Neural progenitor cell (in vitro differentiated cells): ENCODE measurements at regions not wholly inside any gene's neighbourhood (a gene's known extent, or its start where the extent isn't known, plus 50 kb on each side); places are given as distances from the start of the nearest gene placed in this dataset.
A peak's percentile ranks its signal among the peaks of the same experiment; 100 is the strongest.
"Not testable (repeated sequence)": the region's sequence is repeated elsewhere in the genome, so short reads cannot be mapped to it uniquely, and the experiment has no call there.

Experiments
- DNase-seq: peaks from one replicate; pipeline ENCODE4 v3.0.0-alpha.2; 2016; ENCODE audit warnings: low spot score
- H2AFZ ChIP-seq: fragments of 200-600 bp; sonication (generic); replicated peaks from 2 replicates; pipeline ENCODE4 v1.6.1; 2016; ENCODE audit warnings: antibody characterized with exemption
- H3F3A ChIP-seq: fragments of 200-600 bp; sonication (generic); 2 replicates; pipeline ENCODE4 v1.6.1; 2016; ENCODE audit warnings: antibody characterized with exemption, low read depth
- H3K27ac ChIP-seq: fragments of 200-600 bp; sonication (generic); 2 replicates; pipeline ENCODE4 v1.5.1; 2016; ENCODE audit warnings: mild to moderate bottlenecking
- H3K27me3 ChIP-seq: fragments of 200-600 bp; sonication (generic); 2 replicates; pipeline ENCODE4 v1.6.1; 2016; ENCODE audit warnings: mild to moderate bottlenecking, moderate library complexity
- H3K36me3 ChIP-seq: fragments of 200-600 bp; sonication (generic); 2 replicates; pipeline ENCODE4 v1.5.1; 2016
- H3K4me1 ChIP-seq: fragments of 200-600 bp; sonication (generic); 2 replicates; pipeline ENCODE4 v1.6.1; 2016; ENCODE audit warnings: mixed run types
- H3K4me2 ChIP-seq: fragments of 200-600 bp; sonication (generic); 2 replicates; pipeline ENCODE4 v1.6.1; 2016
- H3K4me3 ChIP-seq: fragments of 200-600 bp; sonication (generic); 2 replicates; pipeline ENCODE4 v1.5.1; 2016
- H3K79me2 ChIP-seq: fragments of 200-600 bp; sonication (generic); 2 replicates; pipeline ENCODE4 v1.6.1; 2016; ENCODE audit warnings: low read depth
- H3K9ac ChIP-seq: fragments of 200-600 bp; sonication (generic); 2 replicates; pipeline ENCODE4 v1.6.1; 2016
- H3K9me3 ChIP-seq: fragments of 200-600 bp; sonication (generic); 2 replicates; pipeline ENCODE4 v1.5.1; 2016; ENCODE audit warnings: low read depth
- H4K20me1 ChIP-seq: fragments of 200-600 bp; sonication (generic); 2 replicates; pipeline ENCODE4 v1.6.1; 2016; ENCODE audit warnings: low read depth
- H3K27ac Mint-ChIP-seq: 3 replicates; pipeline ENCODE4 v1.8.0; 2021; ENCODE audit warnings: mixed read lengths
- H3K27me3 Mint-ChIP-seq: 2 replicates; pipeline ENCODE4 v1.8.0; 2022; ENCODE audit warnings: low read depth, mild to moderate bottlenecking, inconsistent platforms, moderate library complexity, mixed read lengths; ENCODE audit not compliant: insufficient read depth
- H3K36me3 Mint-ChIP-seq: 3 replicates; pipeline ENCODE4 v1.8.0; 2021; ENCODE audit warnings: mixed read lengths
- H3K4me1 Mint-ChIP-seq: 3 replicates; pipeline ENCODE4 v1.8.0; 2021; ENCODE audit warnings: mixed read lengths
- H3K4me3 Mint-ChIP-seq: 3 replicates; pipeline ENCODE4 v1.8.0; 2021; ENCODE audit warnings: mild to moderate bottlenecking, moderate library complexity, mixed read lengths
- H3K9me3 Mint-ChIP-seq: 3 replicates; pipeline ENCODE4 v1.8.0; 2020; ENCODE audit warnings: mixed read lengths
- EZH2 ChIP-seq: fragments of 200-600 bp; sonication (generic); IDR thresholded peaks from 2 replicates; pipeline ENCODE4 v1.6.1; 2017; ENCODE audit warnings: antibody characterized with exemption, mild to moderate bottlenecking, moderate library complexity
- EZH2phosphoT487 ChIP-seq: fragments of 200-600 bp; sonication (generic); IDR thresholded peaks from 2 replicates; pipeline ENCODE4 v1.6.1; 2017; ENCODE audit warnings: antibody characterized with exemption
- TF ChIP-seq, protein P1 (sequence below): fragments of 200-600 bp; sonication (generic); IDR thresholded peaks from 2 replicates; pipeline ENCODE4 v1.5.1; 2017; ENCODE audit warnings: antibody characterized with exemption, mild to moderate bottlenecking

DNA sequence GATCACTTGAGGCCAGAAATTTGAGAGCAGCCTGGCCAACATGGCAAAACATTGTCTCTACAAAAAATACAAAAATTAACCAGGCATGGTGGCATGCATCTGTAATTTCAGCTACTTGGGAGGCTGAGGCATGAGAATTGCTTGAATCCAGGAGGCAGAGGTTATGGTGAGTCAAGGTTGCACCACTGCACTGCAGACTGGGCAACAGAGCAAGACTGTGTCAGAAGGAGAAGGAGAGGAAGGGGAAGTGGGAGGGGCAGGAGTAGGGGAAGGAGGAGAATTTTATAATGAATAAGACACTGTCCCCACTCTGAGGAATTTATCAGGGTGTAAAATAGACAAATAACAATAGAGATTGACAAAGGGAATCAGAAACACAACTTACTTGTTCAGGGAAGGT is 440.6 kb upstream of the DYNLRB2 start:
- H3K27me3 ChIP-seq, result no peaks in the 10 kb centered on the region
- H3K27ac Mint-ChIP-seq, result no peak overlapping the region
- no peaks in the 10 kb centered on the region for H3K36me3 Mint-ChIP-seq

GRCh38 chr16:80097098-80097497 is 443.7 kb upstream of the DYNLRB2 start:
- no peaks in the 10 kb centered on the region for H3K27me3 Mint-ChIP-seq
- Histone ChIP-seq H3K27ac (no peak overlapping the region), H4K20me1 (no peaks in the 10 kb centered on the region), H3F3A (no peaks in the 10 kb centered on the region), H3K4me2 (no peak overlapping the region), H3K36me3 (no peaks in the 10 kb centered on the region), H3K9ac (no peak overlapping the region), H3K27me3 (no peaks in the 10 kb centered on the region), H3K4me3 (no peak overlapping the region), H2AFZ (no peak overlapping the region), H3K4me1 (peaks cover 6% of the 10 kb centered on the region), H3K9me3 (no peaks in the 10 kb centered on the region), H3K79me2 (no peaks in the 10 kb centered on the region)
- DNase-seq, result no peak
- peaks cover 1% of the 10 kb centered on the region for H3K4me1 Mint-ChIP-seq
- no peaks in the 10 kb centered on the region for H3K36me3 Mint-ChIP-seq
- peaks cover 14% of the 10 kb centered on the region for H3K9me3 Mint-ChIP-seq
- TF ChIP-seq, protein P1, sequence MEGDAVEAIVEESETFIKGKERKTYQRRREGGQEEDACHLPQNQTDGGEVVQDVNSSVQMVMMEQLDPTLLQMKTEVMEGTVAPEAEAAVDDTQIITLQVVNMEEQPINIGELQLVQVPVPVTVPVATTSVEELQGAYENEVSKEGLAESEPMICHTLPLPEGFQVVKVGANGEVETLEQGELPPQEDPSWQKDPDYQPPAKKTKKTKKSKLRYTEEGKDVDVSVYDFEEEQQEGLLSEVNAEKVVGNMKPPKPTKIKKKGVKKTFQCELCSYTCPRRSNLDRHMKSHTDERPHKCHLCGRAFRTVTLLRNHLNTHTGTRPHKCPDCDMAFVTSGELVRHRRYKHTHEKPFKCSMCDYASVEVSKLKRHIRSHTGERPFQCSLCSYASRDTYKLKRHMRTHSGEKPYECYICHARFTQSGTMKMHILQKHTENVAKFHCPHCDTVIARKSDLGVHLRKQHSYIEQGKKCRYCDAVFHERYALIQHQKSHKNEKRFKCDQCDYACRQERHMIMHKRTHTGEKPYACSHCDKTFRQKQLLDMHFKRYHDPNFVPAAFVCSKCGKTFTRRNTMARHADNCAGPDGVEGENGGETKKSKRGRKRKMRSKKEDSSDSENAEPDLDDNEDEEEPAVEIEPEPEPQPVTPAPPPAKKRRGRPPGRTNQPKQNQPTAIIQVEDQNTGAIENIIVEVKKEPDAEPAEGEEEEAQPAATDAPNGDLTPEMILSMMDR, result no peak
- TF ChIP-seq EZH2, result no peak
- TF ChIP-seq EZH2phosphoT487, result no peak
- no peak overlapping the region for H3K27ac Mint-ChIP-seq
- H3K4me3 Mint-ChIP-seq, result no peak overlapping the region

More for the DNA sequence above, 440.6 kb upstream of the DYNLRB2 start:
- peaks cover 15% of the 10 kb centered on the region for H3K4me1 Mint-ChIP-seq
- Histone ChIP-seq H3K4me2 (no peak overlapping the region), H3K9me3 (no peaks in the 10 kb centered on the region), H3K4me1 (no peaks in the 10 kb centered on the region), H3K27ac (no peak overlapping the region), H2AFZ (no peak overlapping the region), H4K20me1 (no peaks in the 10 kb centered on the region), H3K36me3 (no peaks in the 10 kb centered on the region), H3K9ac (no peak overlapping the region), H3K4me3 (no peak overlapping the region), H3K79me2 (no peaks in the 10 kb centered on the region), H3F3A (no peaks in the 10 kb centered on the region)
- TF ChIP-seq EZH2 (no peak), EZH2phosphoT487 (no peak)
- TF ChIP-seq, protein P1, result no peak
- peaks cover 2% of the 10 kb centered on the region for H3K27me3 Mint-ChIP-seq
- no peak overlapping the region for H3K4me3 Mint-ChIP-seq
- H3K9me3 Mint-ChIP-seq, result peaks cover 16% of the 10 kb centered on the region
- DNase-seq, result no peak

DNA sequence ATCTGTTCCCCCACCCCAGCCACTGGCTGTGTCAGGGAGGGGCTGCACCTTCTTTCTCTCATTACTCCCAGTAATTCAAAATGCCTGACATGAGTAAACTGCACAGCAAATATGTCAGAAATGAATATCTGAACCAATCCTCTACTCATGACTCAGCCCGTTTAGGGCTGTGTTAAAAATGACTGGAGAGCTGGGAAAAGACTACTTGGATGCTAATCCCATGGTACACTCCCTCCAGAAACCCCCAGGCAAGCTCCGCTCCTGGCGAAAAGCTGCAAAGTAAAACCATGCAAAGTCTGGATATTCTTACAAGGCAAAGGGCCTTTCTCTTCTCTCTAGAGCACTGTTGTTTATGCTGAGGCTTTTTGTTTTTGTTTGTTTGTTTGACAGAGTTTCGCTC is 448.1 kb upstream of the DYNLRB2 start:
- TF ChIP-seq, protein P1, result no peak
- TF ChIP-seq EZH2 (no peak), EZH2phosphoT487 (no peak)
- no peaks in the 10 kb centered on the region for H3F3A ChIP-seq
- H3K27ac ChIP-seq, result no peak overlapping the region
- H3K4me3 ChIP-seq, result no peak overlapping the region
- no peak overlapping the region for H3K4me2 ChIP-seq
- Mint-ChIP-seq H3K4me3 (no peak overlapping the region), H3K4me1 (peaks cover 6% of the 10 kb centered on the region), H3K27ac (no peak overlapping the region), H3K9me3 (peaks cover 4% of the 10 kb centered on the region), H3K36me3 (no peaks in the 10 kb centered on the region), H3K27me3 (no peaks in the 10 kb centered on the region)
- DNase-seq, result no peak
- H3K36me3 ChIP-seq, result no peaks in the 10 kb centered on the region
- H3K9me3 ChIP-seq, result no peaks in the 10 kb centered on the region
- no peak overlapping the region for H3K9ac ChIP-seq
- no peaks in the 10 kb centered on the region for H3K27me3 ChIP-seq
- no peaks in the 10 kb centered on the region for H4K20me1 ChIP-seq
- H3K79me2 ChIP-seq, result no peaks in the 10 kb centered on the region
- no peak overlapping the region for H2AFZ ChIP-seq
- peaks cover 12% of the 10 kb centered on the region for H3K4me1 ChIP-seq

DNA sequence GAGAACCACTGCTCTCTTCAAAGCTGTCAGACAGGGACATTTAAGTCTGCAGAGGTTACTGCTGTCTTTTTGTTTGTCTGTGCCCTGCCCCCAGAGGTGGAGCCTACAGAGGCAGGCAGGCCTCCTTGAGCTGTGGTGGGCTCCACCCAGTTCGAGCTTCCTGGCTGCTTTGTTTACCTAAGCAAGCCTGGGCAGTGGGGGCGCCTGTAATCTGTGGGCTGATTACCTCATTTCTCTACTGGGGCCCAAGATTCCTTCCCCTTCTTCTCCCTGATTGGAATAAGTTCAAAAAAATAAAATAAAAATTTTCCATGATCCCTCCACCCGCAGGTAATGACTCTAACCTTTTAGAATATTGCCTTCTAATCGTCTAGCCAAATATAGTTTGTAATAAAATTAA is 449.3 kb upstream of the DYNLRB2 start:
- not testable (repeated sequence) for H3K4me2 ChIP-seq, H3K79me2 ChIP-seq, H3K27ac Mint-ChIP-seq, H3K27me3 Mint-ChIP-seq, H3K9ac ChIP-seq, H3K4me3 Mint-ChIP-seq, H3F3A ChIP-seq, H3K4me3 ChIP-seq, H3K36me3 Mint-ChIP-seq, H3K27ac ChIP-seq, H3K9me3 Mint-ChIP-seq, H3K4me1 Mint-ChIP-seq, H2AFZ ChIP-seq, H3K27me3 ChIP-seq, H3K36me3 ChIP-seq, H3K9me3 ChIP-seq, H4K20me1 ChIP-seq
- H3K4me1 ChIP-seq, result peaks cover 12% of the 10 kb centered on the region
- peak; percentile 48 for DNase-seq
